ENCODE measurements at regions not wholly inside any gene's neighbourhood (a gene's known extent, or its start where the extent isn't known, plus 50 kb on each side); places are given as distances from the start of the nearest gene placed in this dataset.

- Histone ChIP-seq H3K27me3 (replicated peaks in 2 of 5; ENCODE audit: control insufficient read depth in 4 of 5, insufficient read depth in 5 of 5, low read length in 4 of 5) (no peaks in the 10 kb centered on the region), H3K4me3 (ENCODE audit: control insufficient read depth in 1 of 7, extremely low read depth in 1 of 7, insufficient read depth in 4 of 7, low read depth in 2 of 7, low read length in 6 of 7) (no peak overlapping the region), H3K4me1 (ENCODE audit: control extremely low read depth in 1 of 4, control insufficient read depth in 4 of 4, insufficient read depth in 4 of 4, low read length in 3 of 4) (no peaks in the 10 kb centered on the region), H3K9me3 (ENCODE audit: control extremely low read depth in 1 of 5, control insufficient read depth in 4 of 5, insufficient read depth in 2 of 5, low read depth in 1 of 5, low read length in 4 of 5) (no peaks in the 10 kb centered on the region), H3K36me3 (ENCODE audit: control insufficient read depth in 4 of 4, insufficient read depth in 4 of 4, low read length in 3 of 4) (no peaks in the 10 kb centered on the region), H3K27ac (ENCODE audit: insufficient read depth in 1 of 2, low read depth in 1 of 2, low read length in 2 of 2, poor library complexity in 1 of 2, severe bottlenecking in 2 of 2) (no peak overlapping the region)
- ChIA-PET POLR2A (no interaction called here), CTCF (no interaction called here)
- DNase-seq: no peak
- WGBS (ENCODE audit: insufficient coverage): no CpG with 5 or more reads among the region's 3 CpGs
Measured at GRCh38 chr5:51096859-51097258, 286.4 kb upstream of the ISL1 start.

GRCh38 chr5:51099173-51099853 lies 283.9 kb upstream of the ISL1 start:
- DNase-seq: no peak
- H3K4me3 ChIP-seq (ENCODE audit: control insufficient read depth in 1 of 7, extremely low read depth in 1 of 7, insufficient read depth in 4 of 7, low read depth in 2 of 7, low read length in 6 of 7): no peak overlapping the region
- POLR2A ChIA-PET: no interaction called here
- H3K9me3 ChIP-seq (ENCODE audit: control extremely low read depth in 1 of 5, control insufficient read depth in 4 of 5, insufficient read depth in 2 of 5, low read depth in 1 of 5, low read length in 4 of 5): no peaks in the 10 kb centered on the region
- no peaks in the 10 kb centered on the region for H3K4me1 ChIP-seq (ENCODE audit: control extremely low read depth in 1 of 4, control insufficient read depth in 4 of 4, insufficient read depth in 4 of 4, low read length in 3 of 4)
- no peaks in the 10 kb centered on the region for H3K36me3 ChIP-seq (ENCODE audit: control insufficient read depth in 4 of 4, insufficient read depth in 4 of 4, low read length in 3 of 4)
- CTCF ChIA-PET: no interaction called here
- H3K27ac ChIP-seq (ENCODE audit: insufficient read depth in 1 of 2, low read depth in 1 of 2, low read length in 2 of 2, poor library complexity in 1 of 2, severe bottlenecking in 2 of 2): no peak overlapping the region
- no peaks in the 10 kb centered on the region for H3K27me3 ChIP-seq (replicated peaks in 2 of 5; ENCODE audit: control insufficient read depth in 4 of 5, insufficient read depth in 5 of 5, low read length in 4 of 5)
- WGBS (ENCODE audit: insufficient coverage): 90% methylated on average over 2 of the region's 6 CpGs

GRCh38 chr5:51104556-51104955 lies 278.7 kb upstream of the ISL1 start:
- H3K9me3 ChIP-seq (ENCODE audit: control extremely low read depth in 1 of 5, control insufficient read depth in 4 of 5, insufficient read depth in 2 of 5, low read depth in 1 of 5, low read length in 4 of 5): no peaks in the 10 kb centered on the region
- no peak overlapping the region for H3K4me3 ChIP-seq (ENCODE audit: control insufficient read depth in 1 of 7, extremely low read depth in 1 of 7, insufficient read depth in 4 of 7, low read depth in 2 of 7, low read length in 6 of 7)
- no peak overlapping the region for H3K27ac ChIP-seq (ENCODE audit: insufficient read depth in 1 of 2, low read depth in 1 of 2, low read length in 2 of 2, poor library complexity in 1 of 2, severe bottlenecking in 2 of 2)
- POLR2A ChIA-PET: no interaction called here
- H3K36me3 ChIP-seq (ENCODE audit: control insufficient read depth in 4 of 4, insufficient read depth in 4 of 4, low read length in 3 of 4): no peaks in the 10 kb centered on the region
- CTCF ChIA-PET: no interaction called here
- DNase-seq: no peak
- H3K4me1 ChIP-seq (ENCODE audit: control extremely low read depth in 1 of 4, control insufficient read depth in 4 of 4, insufficient read depth in 4 of 4, low read length in 3 of 4): no peaks in the 10 kb centered on the region
- no peaks in the 10 kb centered on the region for H3K27me3 ChIP-seq (replicated peaks in 2 of 5; ENCODE audit: control insufficient read depth in 4 of 5, insufficient read depth in 5 of 5, low read length in 4 of 5)
- WGBS (ENCODE audit: insufficient coverage): 100% methylated on average over 1 of the region's 2 CpGs

- no peaks in the 10 kb centered on the region for H3K4me1 ChIP-seq (ENCODE audit: control extremely low read depth in 1 of 4, control insufficient read depth in 4 of 4, insufficient read depth in 4 of 4, low read length in 3 of 4)
- peaks cover 0 to 1% (median 0%) of the 10 kb centered on the region in 5 experiments for H3K9me3 ChIP-seq (ENCODE audit: control extremely low read depth in 1 of 5, control insufficient read depth in 4 of 5, insufficient read depth in 2 of 5, low read depth in 1 of 5, low read length in 4 of 5)
- CTCF ChIA-PET: no interaction called here
- no peaks in the 10 kb centered on the region for H3K36me3 ChIP-seq (ENCODE audit: control insufficient read depth in 4 of 4, insufficient read depth in 4 of 4, low read length in 3 of 4)
- DNase-seq: no peak
- POLR2A ChIA-PET: no interaction called here
- 68% methylated on average over 3 of the region's 3 CpGs for WGBS (ENCODE audit: insufficient coverage)
- H3K27ac ChIP-seq (ENCODE audit: insufficient read depth in 1 of 2, low read depth in 1 of 2, low read length in 2 of 2, poor library complexity in 1 of 2, severe bottlenecking in 2 of 2): no peak overlapping the region
- no peak overlapping the region for H3K4me3 ChIP-seq (ENCODE audit: control insufficient read depth in 1 of 7, extremely low read depth in 1 of 7, insufficient read depth in 4 of 7, low read depth in 2 of 7, low read length in 6 of 7)
- no peaks in the 10 kb centered on the region for H3K27me3 ChIP-seq (replicated peaks in 2 of 5; ENCODE audit: control insufficient read depth in 4 of 5, insufficient read depth in 5 of 5, low read length in 4 of 5)
Measured at GRCh38 chr5:51109786-51110410, 273.4 kb upstream of the ISL1 start.

- H3K36me3 ChIP-seq (ENCODE audit: control insufficient read depth in 4 of 4, insufficient read depth in 4 of 4, low read length in 3 of 4): no peaks in the 10 kb centered on the region
- ChIA-PET CTCF (no interaction called here), POLR2A (no interaction called here)
- no peaks in the 10 kb centered on the region for H3K4me1 ChIP-seq (ENCODE audit: control extremely low read depth in 1 of 4, control insufficient read depth in 4 of 4, insufficient read depth in 4 of 4, low read length in 3 of 4)
- no peak overlapping the region for H3K27ac ChIP-seq (ENCODE audit: insufficient read depth in 1 of 2, low read depth in 1 of 2, low read length in 2 of 2, poor library complexity in 1 of 2, severe bottlenecking in 2 of 2)
- no peak overlapping the region for H3K4me3 ChIP-seq (ENCODE audit: control insufficient read depth in 1 of 7, extremely low read depth in 1 of 7, insufficient read depth in 4 of 7, low read depth in 2 of 7, low read length in 6 of 7)
- H3K9me3 ChIP-seq (ENCODE audit: control extremely low read depth in 1 of 5, control insufficient read depth in 4 of 5, insufficient read depth in 2 of 5, low read depth in 1 of 5, low read length in 4 of 5): no peaks in the 10 kb centered on the region
- no peak for DNase-seq
- no peaks in the 10 kb centered on the region for H3K27me3 ChIP-seq (replicated peaks in 2 of 5; ENCODE audit: control insufficient read depth in 4 of 5, insufficient read depth in 5 of 5, low read length in 4 of 5)
Measured at GRCh38 chr5:51131266-51131665, 252.0 kb upstream of the ISL1 start.

GRCh38 chr5:51138164-51138563 lies 245.1 kb upstream of the ISL1 start:
- ChIA-PET POLR2A (no interaction called here), CTCF (no interaction called here)
- WGBS (ENCODE audit: insufficient coverage): 75% methylated on average over 1 of the region's 2 CpGs
- DNase-seq: no peak
- Histone ChIP-seq H3K27ac (ENCODE audit: insufficient read depth in 1 of 2, low read depth in 1 of 2, low read length in 2 of 2, poor library complexity in 1 of 2, severe bottlenecking in 2 of 2) (no peak overlapping the region), H3K27me3 (replicated peaks in 2 of 5; ENCODE audit: control insufficient read depth in 4 of 5, insufficient read depth in 5 of 5, low read length in 4 of 5) (no peaks in the 10 kb centered on the region), H3K4me3 (ENCODE audit: control insufficient read depth in 1 of 7, extremely low read depth in 1 of 7, insufficient read depth in 4 of 7, low read depth in 2 of 7, low read length in 6 of 7) (no peak overlapping the region), H3K36me3 (ENCODE audit: control insufficient read depth in 4 of 4, insufficient read depth in 4 of 4, low read length in 3 of 4) (no peaks in the 10 kb centered on the region), H3K9me3 (ENCODE audit: control extremely low read depth in 1 of 5, control insufficient read depth in 4 of 5, insufficient read depth in 2 of 5, low read depth in 1 of 5, low read length in 4 of 5) (no peaks in the 10 kb centered on the region), H3K4me1 (ENCODE audit: control extremely low read depth in 1 of 4, control insufficient read depth in 4 of 4, insufficient read depth in 4 of 4, low read length in 3 of 4) (no peaks in the 10 kb centered on the region)

GRCh38 chr5:51148437-51148836 lies 234.8 kb upstream of the ISL1 start:
- Histone ChIP-seq H3K36me3 (ENCODE audit: control insufficient read depth in 4 of 4, insufficient read depth in 4 of 4, low read length in 3 of 4) (no peaks in the 10 kb centered on the region), H3K27me3 (replicated peaks in 2 of 5; ENCODE audit: control insufficient read depth in 4 of 5, insufficient read depth in 5 of 5, low read length in 4 of 5) (no peaks in the 10 kb centered on the region), H3K4me3 (ENCODE audit: control insufficient read depth in 1 of 7, extremely low read depth in 1 of 7, insufficient read depth in 4 of 7, low read depth in 2 of 7, low read length in 6 of 7) (no peak overlapping the region), H3K27ac (ENCODE audit: insufficient read depth in 1 of 2, low read depth in 1 of 2, low read length in 2 of 2, poor library complexity in 1 of 2, severe bottlenecking in 2 of 2) (no peak overlapping the region), H3K9me3 (ENCODE audit: control extremely low read depth in 1 of 5, control insufficient read depth in 4 of 5, insufficient read depth in 2 of 5, low read depth in 1 of 5, low read length in 4 of 5) (peaks cover 0 to 5% (median 1%) of the 10 kb centered on the region in 5 experiments), H3K4me1 (ENCODE audit: control extremely low read depth in 1 of 4, control insufficient read depth in 4 of 4, insufficient read depth in 4 of 4, low read length in 3 of 4) (no peaks in the 10 kb centered on the region)
- no peak for DNase-seq
- ChIA-PET CTCF (no interaction called here), POLR2A (no interaction called here)
- 100% methylated on average over 1 of the region's 2 CpGs for WGBS (ENCODE audit: insufficient coverage)
